ENCODE measurements at regions not wholly inside any gene's neighbourhood (a gene's known extent, or its start where the extent isn't known, plus 50 kb on each side); places are given as distances from the start of the nearest gene placed in this dataset.

GRCh38 chr2:120441744-120442471, 96.0 kb downstream of the INHBB start:
- no peak for DNase-seq

- no peak for DNase-seq
These were observed 96.6 kb downstream of the INHBB start for GRCh38 chr2:120442541-120442922.

GRCh38 chr2:120442923-120443571, 97.1 kb downstream of the INHBB start:
- no peak for DNase-seq

DNA sequence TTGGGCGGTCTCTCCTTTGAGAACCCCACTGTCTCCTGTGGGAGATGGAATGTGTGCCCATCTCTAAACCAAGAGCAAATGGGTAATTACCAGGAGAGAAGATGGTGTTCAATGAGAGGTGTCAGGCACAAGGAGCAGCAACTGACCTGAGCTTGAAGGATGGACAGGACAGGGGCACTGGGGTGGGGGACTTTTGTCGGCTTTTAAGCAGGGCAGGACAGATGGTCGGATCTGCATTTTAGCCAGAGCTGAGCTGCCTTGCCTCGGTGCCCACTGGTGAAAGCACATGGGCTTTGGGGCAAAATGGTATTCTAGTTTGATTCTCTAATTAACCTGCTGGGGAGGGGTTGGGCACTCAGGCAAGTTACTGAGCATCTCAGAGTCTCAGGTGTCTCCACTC, 98.0 kb downstream of the INHBB start:
- no peak for DNase-seq

GRCh38 chr2:120444691-120445240, 98.8 kb downstream of the INHBB start:
- no peak for DNase-seq

DNA sequence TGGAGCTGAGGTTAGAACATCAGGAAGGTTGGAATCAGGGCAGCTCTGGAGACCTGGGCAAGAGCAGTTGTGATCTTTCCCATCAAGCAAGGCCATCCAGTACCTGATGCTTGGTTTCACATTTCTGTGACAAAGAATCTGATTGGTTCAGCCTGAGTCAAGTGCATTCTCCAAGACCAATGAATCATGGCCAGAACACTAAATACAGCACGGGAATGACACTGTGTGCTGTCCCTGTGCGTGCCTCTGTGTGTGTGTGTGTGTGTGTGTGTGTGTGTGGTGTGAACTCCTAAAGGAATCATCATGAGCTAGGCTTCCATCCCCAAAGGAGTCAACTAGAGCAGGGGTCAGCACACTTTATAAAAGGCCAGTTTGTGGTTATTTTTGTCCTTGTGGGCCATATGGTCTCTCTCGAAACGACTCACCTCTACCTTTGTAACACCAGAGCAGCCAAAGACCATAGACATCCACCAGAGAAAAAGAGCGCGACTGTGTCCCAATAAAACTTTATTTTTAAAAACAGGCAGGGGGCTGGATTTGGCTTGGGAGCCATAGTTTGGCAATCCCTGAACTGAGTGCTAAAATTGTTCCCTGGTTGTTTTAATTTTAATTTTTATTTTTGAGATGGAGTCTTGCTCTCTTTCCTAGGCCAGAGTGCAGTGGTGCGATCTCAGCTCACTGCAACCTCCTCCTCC, 99.7 kb downstream of the INHBB start:
- DNase-seq, result no peak

GRCh38 chr2:120446236-120447126, 100.5 kb downstream of the INHBB start:
- DNase-seq, result no peak

DNA sequence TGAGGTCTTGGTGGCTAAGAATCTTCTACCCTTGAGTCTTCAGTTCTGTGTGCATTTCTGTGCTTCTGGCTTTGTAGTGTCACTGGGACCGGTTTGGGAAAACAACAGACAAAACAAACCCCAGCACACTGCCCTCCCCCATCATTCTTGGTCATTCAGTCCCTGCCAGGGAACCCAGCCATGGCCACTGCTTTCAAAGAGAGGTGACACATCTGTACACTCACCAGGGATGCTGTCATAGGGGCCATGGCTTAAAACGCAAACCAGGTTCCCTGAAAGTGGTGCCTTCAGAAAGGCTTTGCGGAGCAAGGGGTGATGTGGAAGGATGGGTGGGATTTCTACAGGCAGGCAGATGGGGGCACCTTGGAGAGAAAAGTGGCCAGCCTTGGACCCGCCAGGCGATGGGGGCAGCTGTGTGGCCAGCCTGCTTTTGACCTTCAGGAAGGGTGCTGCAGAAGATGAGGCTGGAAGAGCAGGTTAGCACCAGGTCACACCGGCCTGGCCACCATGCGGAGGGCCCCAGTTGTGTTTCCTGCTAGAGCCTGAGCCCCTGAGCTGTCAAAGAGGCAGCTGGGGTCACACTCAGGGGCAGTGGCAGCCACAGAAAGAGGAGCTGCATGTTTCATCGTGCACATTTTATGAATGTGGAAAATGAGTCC, 101.3 kb downstream of the INHBB start:
- no peak for DNase-seq

DNA sequence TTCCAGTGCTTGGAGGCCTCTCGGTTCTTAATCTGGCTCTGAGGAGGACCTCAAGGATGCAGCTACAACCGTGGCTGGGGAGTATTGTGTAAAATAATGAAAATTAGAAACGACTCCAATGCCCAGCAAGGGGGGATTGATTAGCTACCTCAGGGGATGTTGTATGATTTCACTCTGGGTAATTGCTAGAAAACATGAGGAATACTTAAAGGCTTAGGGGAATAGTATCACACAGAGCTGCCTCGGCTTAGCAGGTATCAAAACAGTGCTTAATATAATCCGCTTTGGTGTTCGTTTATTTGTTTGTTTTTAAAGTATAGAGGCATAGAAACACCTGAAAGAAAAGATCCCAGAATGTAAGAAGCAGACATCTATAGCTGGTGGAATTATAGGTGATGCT, 102.5 kb downstream of the INHBB start:
- DNase-seq, result no peak

DNA sequence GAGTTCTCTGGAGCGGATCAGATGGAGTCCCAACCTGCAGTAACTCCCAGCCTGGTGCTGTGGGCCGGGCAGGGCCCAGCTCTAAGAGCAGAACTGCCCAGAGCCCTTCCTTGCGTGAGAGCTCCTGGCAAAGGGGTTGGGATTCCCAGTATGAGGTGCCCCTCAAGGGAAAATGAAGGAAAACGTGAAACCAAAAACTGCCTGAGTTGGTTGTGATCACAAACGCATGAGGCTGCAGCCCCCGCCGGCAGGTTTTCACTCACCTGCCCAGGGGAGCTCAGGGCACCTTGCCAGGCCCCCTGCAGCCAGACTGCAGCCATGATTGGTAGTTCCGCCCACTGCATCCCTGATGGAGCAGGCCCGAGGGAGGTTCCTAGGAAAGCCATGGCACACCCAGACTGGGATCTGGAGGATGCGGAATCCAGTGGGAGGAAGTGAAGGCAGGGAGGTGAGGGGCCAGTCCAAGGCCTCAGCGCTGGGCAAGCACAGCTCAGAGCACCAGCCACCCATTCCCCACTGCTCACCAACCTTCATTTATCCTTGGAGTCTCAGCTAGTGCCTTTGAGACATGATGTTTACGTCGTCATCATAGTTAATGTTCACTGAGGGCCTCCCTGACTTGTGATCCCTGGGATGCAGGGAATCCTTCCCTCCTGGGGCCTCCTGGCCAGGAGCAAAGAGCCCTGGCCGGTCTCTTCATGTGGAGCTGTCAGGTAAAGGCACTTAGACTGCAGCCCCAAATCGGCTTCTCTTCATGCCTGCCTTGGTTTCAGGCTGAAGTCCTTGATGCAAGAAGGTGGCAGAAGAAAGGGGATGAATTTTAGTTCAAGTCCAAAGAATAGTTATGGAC, 103.2 kb downstream of the INHBB start:
- no peak for DNase-seq

- no peak for DNase-seq
These were observed 104.4 kb downstream of the INHBB start for GRCh38 chr2:120450196-120450820.

DNA sequence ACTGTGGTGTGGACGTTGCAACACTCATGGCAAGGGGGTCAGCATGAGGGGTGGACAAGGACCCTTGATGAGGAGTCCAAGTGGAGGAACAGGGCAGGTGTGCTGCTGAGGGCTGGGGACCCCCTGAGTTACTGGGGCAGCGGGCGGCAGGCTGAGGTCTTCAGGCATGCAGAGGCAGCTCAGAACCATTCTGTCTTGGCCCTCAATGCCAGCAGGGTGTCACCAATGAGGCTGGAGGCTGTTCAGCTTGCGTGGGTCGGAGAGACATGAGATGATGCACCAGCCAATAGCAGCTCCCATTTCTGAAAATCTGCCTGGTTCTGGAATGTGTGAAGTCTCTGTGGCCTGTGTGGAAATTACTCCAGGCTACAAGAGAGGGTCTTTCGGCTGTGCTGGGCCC, 105.4 kb downstream of the INHBB start:
- DNase-seq, result no peak

DNA sequence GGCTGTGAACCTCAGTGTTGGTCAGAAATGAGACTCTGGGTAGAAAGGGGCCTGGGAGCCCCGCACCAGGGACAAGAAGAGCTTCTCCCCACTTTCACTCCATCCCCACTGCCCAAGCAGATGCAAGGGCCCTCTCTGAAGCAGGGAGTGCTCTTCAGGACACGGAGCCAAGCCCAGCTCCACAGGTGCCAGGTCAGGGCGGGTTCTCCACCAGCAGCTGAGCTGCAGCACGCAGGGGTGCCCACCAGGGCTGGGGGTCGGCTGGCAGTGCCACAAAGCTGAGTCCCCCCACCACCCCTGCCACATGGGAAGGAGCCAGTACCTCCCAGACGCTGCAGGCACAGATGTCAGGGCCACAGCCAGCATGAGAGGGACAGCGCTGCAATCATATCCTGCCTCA, 106.2 kb downstream of the INHBB start:
- DNase-seq, result no peak

DNA sequence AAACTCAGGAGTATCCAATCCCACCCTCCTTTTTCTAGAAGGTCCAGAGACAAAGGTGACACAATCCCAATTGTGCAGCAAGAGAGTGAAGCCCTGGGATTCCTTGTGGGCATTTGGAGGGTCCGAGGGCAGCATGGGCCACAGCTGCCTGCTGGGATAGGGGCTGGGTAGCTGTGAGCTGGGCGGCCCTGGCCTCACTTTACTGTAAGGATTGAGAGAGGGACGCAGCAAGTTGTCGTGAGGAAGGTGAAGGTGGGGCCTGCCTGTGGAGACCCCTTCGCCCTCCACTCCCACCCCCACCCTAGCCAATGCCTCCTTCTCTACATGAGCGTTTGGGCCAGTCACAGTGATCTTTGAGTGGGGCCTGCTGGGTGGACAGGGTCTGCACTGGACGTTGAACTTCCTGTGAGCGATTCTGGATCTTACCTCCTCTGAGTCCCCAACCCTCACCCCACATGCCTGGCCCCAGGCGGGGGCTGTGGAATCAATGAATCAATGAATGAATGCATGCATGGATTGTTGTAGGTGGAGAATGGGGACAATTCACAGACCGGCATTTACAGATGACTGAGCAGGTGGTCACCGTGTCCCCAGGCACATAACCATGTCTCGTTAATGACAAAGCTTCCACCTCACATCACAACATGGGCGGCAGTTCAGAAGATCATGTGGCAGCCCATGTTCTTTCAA, 107.2 kb downstream of the INHBB start:
- DNase-seq, result no peak

DNA sequence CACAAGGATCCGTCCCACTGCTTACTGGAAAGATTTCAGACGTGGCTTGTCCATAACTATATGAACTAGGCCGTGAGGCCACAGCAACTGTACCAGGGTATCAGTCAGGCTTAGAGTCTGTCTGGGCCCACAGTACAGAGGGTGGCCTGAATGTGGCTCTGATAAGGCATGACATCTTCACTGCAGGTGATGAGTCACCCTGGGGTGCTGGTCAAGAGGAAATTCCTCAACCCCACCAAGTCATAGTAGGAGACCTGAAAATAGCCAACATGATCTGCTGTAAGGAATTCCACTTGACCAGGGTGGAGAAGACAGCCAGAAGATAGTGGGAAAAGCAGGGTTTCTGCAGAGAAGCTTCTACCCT, 107.7 kb downstream of the INHBB start:
- no peak for DNase-seq

- no peak for DNase-seq
These were observed 108.9 kb downstream of the INHBB start for GRCh38 chr2:120454654-120455385.

GRCh38 chr2:120455390-120455789, 109.5 kb downstream of the INHBB start:
- no peak for DNase-seq

DNA sequence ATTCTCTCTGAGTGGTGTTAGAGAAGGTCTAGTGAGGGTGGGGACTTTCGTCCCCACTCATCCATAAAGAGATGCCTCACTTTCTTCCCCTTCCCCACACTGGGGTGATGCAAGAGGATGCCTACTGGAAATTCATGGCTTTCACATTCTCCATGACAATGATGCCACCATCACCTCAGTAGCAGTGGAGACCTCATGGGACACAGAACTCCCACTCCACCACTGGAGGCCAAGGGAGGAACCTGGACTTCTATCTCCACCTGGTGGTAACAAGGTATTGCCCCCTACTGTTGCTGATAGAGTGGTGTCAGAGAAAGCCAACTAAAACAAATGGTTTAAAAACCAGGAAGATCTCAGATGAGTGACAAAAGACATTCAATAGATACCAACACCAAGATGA, 110.9 kb downstream of the INHBB start:
- DNase-seq, result no peak

DNA sequence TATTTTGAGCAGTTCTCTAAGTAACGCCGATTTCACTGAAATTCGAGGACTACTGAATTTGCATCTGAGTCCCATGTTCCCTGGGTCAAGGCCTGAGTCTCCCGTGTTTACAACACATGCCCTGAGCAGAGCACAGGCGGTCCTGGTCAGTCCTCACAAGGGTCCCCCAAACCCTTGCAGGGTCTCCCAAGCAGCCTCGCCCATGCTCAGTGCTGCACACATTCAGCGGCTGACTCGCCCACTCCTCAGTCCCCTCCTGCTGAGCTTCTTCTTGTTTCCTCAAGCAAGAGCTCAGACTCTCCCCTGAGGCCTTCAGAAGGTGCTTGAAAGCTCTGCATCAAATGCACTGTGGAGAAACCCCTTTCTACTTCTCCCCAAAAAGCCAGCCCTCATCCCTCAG, 114.6 kb downstream of the INHBB start:
- DNase-seq, result no peak

DNA sequence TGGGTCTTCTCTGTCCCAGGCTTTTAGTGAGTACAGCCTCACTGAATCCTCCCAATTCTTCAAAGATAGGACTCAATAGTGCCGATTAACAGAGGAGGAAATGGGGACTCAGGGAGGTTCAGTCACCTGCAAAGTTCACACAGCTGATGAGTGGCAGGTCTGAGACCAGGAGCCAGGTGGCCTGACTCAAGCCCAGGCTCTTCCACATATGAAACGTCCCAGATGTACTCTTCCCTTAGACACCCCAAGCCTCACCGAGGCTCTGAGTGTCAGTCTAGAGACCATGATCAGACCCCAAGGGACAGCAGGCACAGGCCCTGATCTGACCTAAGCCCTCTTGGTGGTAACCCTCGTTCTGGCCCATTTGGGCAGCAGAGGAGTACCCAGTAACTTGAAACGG, 115.2 kb downstream of the INHBB start:
- no peak for DNase-seq

Measured in activated naive CD4-positive, alpha-beta T cell treated with Interleukin-2 at 50 U/mL for 16 hours (primary cell).